Naive thymus-derived CD8-positive, alpha-beta T cell (primary cell): ENCODE measurements at regions not wholly inside any gene's neighbourhood (a gene's known extent, or its start where the extent isn't known, plus 50 kb on each side); places are given as distances from the start of the nearest gene placed in this dataset.
"Not testable (repeated sequence)": the region's sequence is repeated elsewhere in the genome, so short reads cannot be mapped to it uniquely, and the experiment has no call there.

Experiments
- ATAC-seq, 2 donors: fragments of 150-1000 bp; cut with Tn5 transposase in 1 of 2; sonication (Bioruptor Pico), chemical (Tn5 transposase) in 1 of 2; 1 replicate in 1 of 2; 2 replicates in 1 of 2; pipeline ENCODE4 v1.10.0; 2021; ENCODE audit warnings: mild to moderate bottlenecking in 2 of 2, moderate library complexity in 2 of 2
- POLR2A ChIA-PET: fragments of 350-600 bp; sonication (Branson Sonifier 250); formaldehyde crosslinking; loops from one replicate; lab custom pipeline; 2021; ENCODE audit warnings: antibody characterized with exemption; lab: Charles Lee
- DNase-seq, 10 donors: peaks; one replicate each; pipeline versions ENCODE4 v3.0.0 to v3.0.0-alpha.2; 2020 to 2022
- H3K27ac Mint-ChIP-seq, 10 donors: one replicate each; pipeline ENCODE4 v1.8.0; 2020 to 2022; ENCODE audit warnings: mild to moderate bottlenecking in 10 of 10, mixed read lengths in 10 of 10, moderate library complexity in 4 of 10, inconsistent platforms in 1 of 10
- H3K27me3 Mint-ChIP-seq, 5 donors: one replicate each; pipeline ENCODE4 v1.8.0; 2021 to 2022; ENCODE audit warnings: mixed read lengths in 5 of 5
- H3K36me3 Mint-ChIP-seq, 3 donors: one replicate each; pipeline ENCODE4 v1.8.0; 2020 to 2022; ENCODE audit warnings: mixed read lengths in 3 of 3, mild to moderate bottlenecking in 2 of 3, inconsistent platforms in 1 of 3
- H3K4me1 Mint-ChIP-seq, 4 donors: one replicate each; pipeline ENCODE4 v1.8.0; 2021 to 2022; ENCODE audit warnings: mixed read lengths in 4 of 4
- H3K4me3 Mint-ChIP-seq, 10 donors: one replicate each; pipeline ENCODE4 v1.8.0; 2020 to 2022; ENCODE audit warnings: mild to moderate bottlenecking in 10 of 10, mixed read lengths in 10 of 10, moderate library complexity in 6 of 10, inconsistent platforms in 1 of 10
- H3K9me3 Mint-ChIP-seq, 9 donors: one replicate each; pipeline ENCODE4 v1.8.0; 2020 to 2022; ENCODE audit warnings: mixed read lengths in 9 of 9, mild to moderate bottlenecking in 3 of 9, inconsistent platforms in 1 of 9, moderate library complexity in 1 of 9

DNA sequence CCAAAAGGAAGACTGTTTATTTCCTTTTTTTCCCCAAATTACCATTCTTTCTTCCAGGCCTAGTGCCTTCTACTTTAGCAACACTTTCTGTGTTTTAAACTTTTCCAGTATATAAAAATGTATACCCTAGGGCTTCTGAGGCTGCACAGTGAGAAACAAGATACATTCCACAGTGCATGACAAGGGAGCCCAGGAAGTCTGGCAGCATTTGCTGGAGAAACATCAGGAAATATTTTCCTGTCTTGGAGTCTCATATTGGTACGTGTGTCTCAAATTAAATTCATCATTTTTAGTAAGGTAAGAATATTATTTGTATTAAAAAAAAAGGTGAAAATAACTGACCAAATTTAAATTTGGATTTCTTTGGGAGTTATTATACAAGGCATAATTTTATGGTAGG, 662.6 kb downstream of the RFPL4B start:
- no peak overlapping the region for H3K4me3 Mint-ChIP-seq
- peaks cover 0 to 1% (median 0%) of the 10 kb centered on the region in 5 donors for H3K27me3 Mint-ChIP-seq
- H3K9me3 Mint-ChIP-seq, result peaks cover 0 to 7% (median 0%) of the 10 kb centered on the region in 9 donors
- no peaks in the 10 kb centered on the region for H3K36me3 Mint-ChIP-seq
- no peak for ATAC-seq
- DNase-seq, result no peak
- no peaks in the 10 kb centered on the region for H3K4me1 Mint-ChIP-seq
- H3K27ac Mint-ChIP-seq, result no peak overlapping the region
- POLR2A ChIA-PET, result no interaction called here

- POLR2A ChIA-PET, result no interaction called here
Observed at GRCh38 chr6:113010196-113010989, 663.3 kb downstream of the RFPL4B start.

DNA sequence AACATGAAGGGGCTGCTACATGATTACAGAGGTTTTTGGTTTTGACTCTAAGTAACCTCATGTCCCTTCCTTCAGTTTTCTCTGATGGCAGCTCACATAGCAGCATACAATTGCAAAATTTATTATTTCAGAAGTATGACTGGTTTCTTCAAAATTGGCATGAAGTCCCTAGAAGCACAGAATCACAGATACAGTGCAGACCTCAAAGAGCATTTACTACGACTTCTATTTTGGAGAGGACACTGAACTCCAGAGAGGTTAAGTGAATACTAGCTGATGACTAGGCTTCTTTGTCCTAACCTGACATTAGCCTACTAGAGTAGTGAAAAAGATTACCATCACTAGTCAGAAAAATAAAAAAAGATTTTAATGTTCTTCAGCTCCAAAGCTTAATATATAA, 664.3 kb downstream of the RFPL4B start:
- ATAC-seq, result no peak
- Mint-ChIP-seq H3K4me3 (no peak overlapping the region), H3K4me1 (no peaks in the 10 kb centered on the region)

More at GRCh38 chr6:113010196-113010989, 663.3 kb downstream of the RFPL4B start:
- Mint-ChIP-seq H3K27ac (no peak overlapping the region), H3K9me3 (peaks cover 0 to 7% (median 0%) of the 10 kb centered on the region in 9 donors), H3K4me1 (no peaks in the 10 kb centered on the region), H3K27me3 (peaks cover 0 to 1% (median 0%) of the 10 kb centered on the region in 5 donors), H3K4me3 (no peak overlapping the region), H3K36me3 (no peaks in the 10 kb centered on the region)
- DNase-seq (no peak), ATAC-seq (no peak)

DNA sequence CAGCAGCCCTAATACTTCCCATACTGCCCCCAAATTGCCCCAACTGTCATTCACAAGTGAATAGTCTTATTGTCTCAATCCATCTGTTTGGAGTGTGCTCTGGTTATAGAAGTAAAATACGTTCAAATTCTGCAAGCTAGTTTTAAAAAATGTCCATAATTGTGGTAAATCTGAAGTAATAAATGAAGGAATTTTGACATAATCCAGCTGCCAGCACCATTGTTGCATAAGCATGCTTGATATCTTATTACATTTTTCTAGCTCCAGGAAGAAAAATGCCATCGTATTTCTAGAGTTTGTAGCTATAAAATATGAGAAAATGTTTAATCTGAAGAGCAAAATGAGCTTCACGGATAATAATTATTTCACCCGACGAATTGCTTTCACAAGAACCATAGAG, 664.7 kb downstream of the RFPL4B start:
- Mint-ChIP-seq H3K9me3 (peaks cover 0 to 5% (median 0%) of the 10 kb centered on the region in 9 donors), H3K27me3 (no peaks in the 10 kb centered on the region), H3K36me3 (no peaks in the 10 kb centered on the region), H3K4me3 (no peak overlapping the region), H3K27ac (no peak overlapping the region), H3K4me1 (no peaks in the 10 kb centered on the region)
- ATAC-seq, result no peak
- no peak for DNase-seq
- POLR2A ChIA-PET, result no interaction called here

More for the DNA sequence above, 664.3 kb downstream of the RFPL4B start:
- H3K9me3 Mint-ChIP-seq, result peaks cover 0 to 3% (median 0%) of the 10 kb centered on the region in 9 donors
- H3K27me3 Mint-ChIP-seq, result no peaks in the 10 kb centered on the region
- DNase-seq, result no peak
- H3K27ac Mint-ChIP-seq, result no peak overlapping the region
- POLR2A ChIA-PET, result no interaction called here
- H3K36me3 Mint-ChIP-seq, result no peaks in the 10 kb centered on the region

GRCh38 chr6:113015249-113015648, 668.1 kb downstream of the RFPL4B start:
- POLR2A ChIA-PET, result no interaction called here
- Mint-ChIP-seq H3K27me3 (no peaks in the 10 kb centered on the region), H3K36me3 (no peaks in the 10 kb centered on the region), H3K9me3 (peaks cover 0 to 5% (median 0%) of the 10 kb centered on the region in 9 donors), H3K27ac (no peak overlapping the region), H3K4me1 (no peaks in the 10 kb centered on the region), H3K4me3 (no peak overlapping the region)
- no peak for ATAC-seq
- DNase-seq, result no peak

GRCh38 chr6:113017353-113017752, 670.2 kb downstream of the RFPL4B start:
- no peaks in the 10 kb centered on the region for H3K27me3 Mint-ChIP-seq
- H3K4me3 Mint-ChIP-seq, result no peak overlapping the region
- H3K9me3 Mint-ChIP-seq, result peaks cover 0 to 5% (median 0%) of the 10 kb centered on the region in 9 donors
- POLR2A ChIA-PET, result no interaction called here
- H3K4me1 Mint-ChIP-seq, result no peaks in the 10 kb centered on the region
- H3K27ac Mint-ChIP-seq, result no peak overlapping the region
- H3K36me3 Mint-ChIP-seq, result no peaks in the 10 kb centered on the region
- ATAC-seq (no peak), DNase-seq (no peak)

GRCh38 chr6:113018351-113019151, 671.4 kb downstream of the RFPL4B start:
- no peak for DNase-seq
- POLR2A ChIA-PET, result no interaction called here
- Mint-ChIP-seq H3K36me3 (no peaks in the 10 kb centered on the region), H3K9me3 (peaks cover 0 to 4% (median 0%) of the 10 kb centered on the region in 9 donors), H3K27me3 (no peaks in the 10 kb centered on the region), H3K27ac (no peak overlapping the region), H3K4me3 (no peak overlapping the region), H3K4me1 (no peaks in the 10 kb centered on the region)
- ATAC-seq, result no peak

DNA sequence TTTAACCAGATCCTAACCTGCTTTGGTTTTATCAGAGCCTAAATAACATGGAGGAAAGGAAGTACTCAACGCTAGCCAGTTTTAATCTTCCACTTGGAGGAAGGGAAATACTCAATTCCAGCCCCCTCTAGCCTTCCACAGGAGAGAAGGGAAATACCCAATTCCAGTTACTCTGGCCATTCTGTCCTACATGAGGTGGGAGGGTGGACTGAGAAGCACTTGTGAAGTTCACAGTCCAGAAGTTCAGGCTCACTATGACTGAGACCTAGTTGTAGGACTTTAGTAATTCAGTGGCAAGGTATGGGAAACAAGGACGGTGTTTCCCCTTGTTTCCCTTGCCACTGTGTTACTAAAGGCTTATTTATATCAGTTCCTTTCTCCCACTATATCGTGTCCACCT, 672.0 kb downstream of the RFPL4B start:
- H3K4me1 Mint-ChIP-seq, result no peaks in the 10 kb centered on the region
- POLR2A ChIA-PET, result no interaction called here
- H3K27ac Mint-ChIP-seq, result no peak overlapping the region
- H3K9me3 Mint-ChIP-seq, result peaks cover 0 to 4% (median 0%) of the 10 kb centered on the region in 9 donors
- ATAC-seq (no peak), DNase-seq (no peak)
- H3K4me3 Mint-ChIP-seq, result no peak overlapping the region
- no peaks in the 10 kb centered on the region for H3K27me3 Mint-ChIP-seq
- no peaks in the 10 kb centered on the region for H3K36me3 Mint-ChIP-seq

- H3K4me3 Mint-ChIP-seq, result no peak overlapping the region
- DNase-seq (no peak), ATAC-seq (no peak)
- H3K27me3 Mint-ChIP-seq, result no peaks in the 10 kb centered on the region
- no peaks in the 10 kb centered on the region for H3K4me1 Mint-ChIP-seq
- H3K27ac Mint-ChIP-seq, result no peak overlapping the region
- POLR2A ChIA-PET, result no interaction called here
- peaks cover 0 to 17% (median 0%) of the 10 kb centered on the region in 9 donors for H3K9me3 Mint-ChIP-seq
- H3K36me3 Mint-ChIP-seq, result no peaks in the 10 kb centered on the region
Observed at GRCh38 chr6:113027780-113028179, 680.6 kb downstream of the RFPL4B start.

DNA sequence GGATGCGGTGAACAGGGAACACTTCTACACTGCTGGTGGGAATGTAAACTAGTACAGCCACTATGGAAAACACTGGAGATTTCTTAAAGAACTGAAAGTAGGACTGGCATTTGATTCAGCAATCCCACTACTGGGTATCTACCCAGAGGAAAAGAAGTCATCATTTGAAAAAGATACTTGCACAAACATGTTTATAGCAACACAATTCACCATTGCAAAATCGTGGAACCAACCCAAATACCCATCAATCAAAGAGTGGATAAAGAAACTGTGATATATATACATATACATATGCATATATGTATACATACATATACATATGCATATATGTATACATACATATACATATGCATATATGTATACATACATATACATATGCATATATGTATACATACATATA, 682.0 kb downstream of the RFPL4B start:
- H3K27ac Mint-ChIP-seq, result not testable (repeated sequence)
- peaks cover 0 to 17% (median 0%) of the 10 kb centered on the region in 9 donors for H3K9me3 Mint-ChIP-seq

GRCh38 chr6:113031591-113032238, 684.6 kb downstream of the RFPL4B start:
- Mint-ChIP-seq H3K27me3 (no peaks in the 10 kb centered on the region), H3K27ac (no peak overlapping the region), H3K4me3 (no peak overlapping the region), H3K36me3 (no peaks in the 10 kb centered on the region), H3K9me3 (peaks cover 0 to 30% (median 3%) of the 10 kb centered on the region in 9 donors), H3K4me1 (no peaks in the 10 kb centered on the region)
- ATAC-seq (no peak), DNase-seq (no peak)
- POLR2A ChIA-PET, result no interaction called here

More for the DNA sequence above, 682.0 kb downstream of the RFPL4B start:
- H3K27me3 Mint-ChIP-seq, H3K4me1 Mint-ChIP-seq, DNase-seq, POLR2A ChIA-PET, ATAC-seq, H3K36me3 Mint-ChIP-seq, H3K4me3 Mint-ChIP-seq: not testable (repeated sequence)

- POLR2A ChIA-PET, result no interaction called here
- Mint-ChIP-seq H3K9me3 (peaks cover 0 to 13% (median 2%) of the 10 kb centered on the region in 9 donors), H3K27me3 (no peaks in the 10 kb centered on the region), H3K4me1 (no peaks in the 10 kb centered on the region), H3K27ac (no peak overlapping the region), H3K36me3 (no peaks in the 10 kb centered on the region), H3K4me3 (no peak overlapping the region)
- ATAC-seq (no peak), DNase-seq (no peak)
Observed at GRCh38 chr6:113039005-113039404, 691.9 kb downstream of the RFPL4B start.

- Mint-ChIP-seq H3K4me3 (no peak overlapping the region), H3K36me3 (no peaks in the 10 kb centered on the region), H3K27ac (no peak overlapping the region), H3K9me3 (peaks cover 0 to 12% (median 2%) of the 10 kb centered on the region in 9 donors), H3K27me3 (no peaks in the 10 kb centered on the region), H3K4me1 (no peaks in the 10 kb centered on the region)
- DNase-seq, result no peak
- POLR2A ChIA-PET, result no interaction called here
- no peak for ATAC-seq
Observed at GRCh38 chr6:113047148-113047547, 700.0 kb downstream of the RFPL4B start.
